ENCODE measurements at regions not wholly inside any gene's neighbourhood (a gene's known extent, or its start where the extent isn't known, plus 50 kb on each side); places are given as distances from the start of the nearest gene placed in this dataset.

DNA sequence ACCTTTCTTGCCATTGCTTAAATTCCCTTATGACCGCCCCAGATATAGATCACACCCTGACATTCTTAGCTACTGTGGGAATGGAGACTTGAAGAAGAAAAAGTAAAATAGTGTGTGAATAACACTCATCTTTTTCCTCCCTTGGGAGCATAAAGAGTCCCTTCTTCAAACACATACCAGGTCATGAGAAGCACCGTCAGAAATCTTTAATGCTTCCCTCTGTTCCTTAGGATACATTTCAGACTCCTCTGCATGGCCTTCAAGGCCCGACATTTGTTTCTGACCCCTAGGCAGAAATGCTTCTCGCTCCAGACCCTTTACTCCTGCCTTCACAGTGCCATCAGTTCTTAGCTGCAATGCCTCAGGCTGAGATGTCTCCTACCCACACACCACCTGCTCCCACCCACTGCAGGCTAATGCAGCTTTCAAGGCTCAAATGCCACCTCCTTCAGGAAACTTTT, 143.8 kb upstream of the IL12A start:
- DNase-seq (ENCODE audit: low read depth): no peak

DNA sequence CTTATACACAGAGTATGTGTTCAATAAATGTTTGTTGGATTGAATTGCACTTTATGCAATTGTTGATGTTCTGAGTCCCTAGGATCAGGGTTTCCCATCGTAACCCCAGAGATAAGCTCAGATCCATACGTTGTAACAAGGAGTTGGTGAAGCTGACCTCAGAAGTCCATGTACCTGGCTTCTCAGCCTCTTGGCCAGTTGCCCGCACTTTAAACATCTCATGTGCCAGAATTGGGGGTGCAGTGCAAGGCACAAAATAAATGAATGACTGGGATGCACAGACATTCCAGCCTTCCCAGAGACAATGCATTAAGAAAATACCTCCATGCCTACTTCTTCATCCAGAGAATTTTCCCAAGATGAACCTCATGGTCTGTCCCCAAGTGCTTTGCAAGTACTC, 142.9 kb upstream of the IL12A start:
- no peak for DNase-seq (ENCODE audit: low read depth)

DNA sequence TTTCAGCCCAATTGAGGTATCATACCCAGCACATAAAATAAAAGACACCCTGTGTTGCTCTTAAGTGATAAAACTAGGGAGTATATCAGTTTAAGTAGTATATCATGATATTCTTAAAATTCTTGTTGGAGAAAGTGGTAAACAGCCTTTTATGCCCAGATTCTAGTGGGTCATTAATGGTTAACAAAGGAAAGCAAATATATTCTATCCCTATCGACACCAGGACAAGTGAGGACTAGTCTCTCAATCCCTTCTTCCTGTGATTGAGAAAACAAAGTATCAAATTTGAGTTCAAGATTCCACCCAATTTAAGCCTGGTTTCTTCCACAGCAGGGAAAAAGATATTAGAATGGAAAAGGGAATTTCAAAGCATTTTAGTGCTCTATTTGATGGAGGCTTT, 142.4 kb upstream of the IL12A start:
- no peak for DNase-seq (ENCODE audit: low read depth)

DNA sequence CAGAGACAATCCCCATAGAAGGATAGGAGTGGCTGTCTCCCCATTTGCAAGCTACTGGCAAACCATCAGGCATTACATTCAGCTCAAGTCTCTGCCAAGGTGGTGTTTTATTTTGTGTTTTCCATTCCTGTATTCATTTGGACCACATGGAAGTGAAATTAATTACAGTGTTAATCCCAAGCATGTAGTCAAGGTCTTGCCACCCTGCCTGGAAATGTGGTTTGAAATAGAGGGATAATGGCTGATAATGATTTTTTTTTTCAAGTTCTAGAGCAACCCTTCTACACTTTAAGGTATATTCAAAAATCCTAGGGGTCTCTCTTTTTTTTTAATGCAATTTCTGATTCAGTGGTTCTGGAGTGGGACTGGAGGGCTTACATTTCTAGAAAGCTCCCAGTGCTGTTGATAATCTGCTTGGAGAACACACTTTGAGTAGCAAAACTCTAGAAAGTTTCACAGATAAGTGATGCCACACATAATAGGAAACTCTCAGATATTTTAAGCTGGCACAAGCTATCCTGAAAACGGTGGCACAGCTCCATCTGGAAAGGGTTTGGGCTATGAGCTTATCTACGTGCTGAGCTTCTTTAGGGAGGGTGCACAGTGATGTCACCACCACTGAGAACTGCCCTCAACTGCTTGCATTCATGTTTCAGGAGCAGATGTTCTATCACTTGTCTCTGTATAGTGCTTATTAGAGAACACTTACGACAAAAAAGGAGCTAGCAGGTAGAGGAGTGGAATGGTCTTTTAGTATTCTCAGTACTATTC, 140.1 kb upstream of the IL12A start:
- no peak for DNase-seq (ENCODE audit: low read depth)

DNA sequence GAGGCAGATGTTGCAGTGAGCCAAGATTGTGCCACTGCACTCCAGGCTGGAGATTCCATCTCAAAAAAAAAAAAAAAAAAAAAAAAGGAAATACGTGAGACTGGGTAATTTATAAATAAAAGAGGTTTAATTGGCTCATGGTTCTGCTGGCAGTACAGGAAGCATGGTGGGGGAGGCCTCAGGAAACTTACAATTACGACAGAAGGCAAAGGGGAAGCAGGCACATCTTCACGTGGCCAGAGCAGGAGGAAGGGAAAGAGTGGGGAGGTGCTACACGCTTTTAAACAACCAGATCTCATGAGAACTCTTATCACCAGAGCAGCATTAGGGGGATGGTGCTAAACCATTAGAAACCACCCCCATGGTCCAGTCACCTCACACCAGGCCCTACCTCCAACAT, 138.2 kb upstream of the IL12A start:
- no peak for DNase-seq (ENCODE audit: low read depth)

DNA sequence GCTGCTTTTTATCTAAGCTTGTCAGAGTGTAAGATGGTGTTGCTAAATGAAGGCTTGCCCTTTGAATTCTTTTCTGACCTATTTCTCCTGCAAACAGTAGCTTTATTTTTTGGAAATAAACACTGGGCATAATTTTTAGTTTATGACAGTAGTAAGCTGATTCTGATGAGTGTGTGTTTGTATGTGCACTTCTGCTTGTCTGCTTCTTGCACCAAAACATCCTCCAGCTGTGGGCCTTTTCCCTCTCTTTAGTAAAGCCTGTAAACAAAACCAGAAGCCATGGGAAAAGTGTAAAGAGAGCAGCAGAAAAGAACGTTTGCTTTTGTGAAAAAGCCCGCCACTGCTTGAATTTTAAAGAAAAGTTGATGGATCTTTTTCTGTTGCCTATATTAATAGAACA, 136.4 kb upstream of the IL12A start:
- no peak for DNase-seq (ENCODE audit: low read depth)

DNA sequence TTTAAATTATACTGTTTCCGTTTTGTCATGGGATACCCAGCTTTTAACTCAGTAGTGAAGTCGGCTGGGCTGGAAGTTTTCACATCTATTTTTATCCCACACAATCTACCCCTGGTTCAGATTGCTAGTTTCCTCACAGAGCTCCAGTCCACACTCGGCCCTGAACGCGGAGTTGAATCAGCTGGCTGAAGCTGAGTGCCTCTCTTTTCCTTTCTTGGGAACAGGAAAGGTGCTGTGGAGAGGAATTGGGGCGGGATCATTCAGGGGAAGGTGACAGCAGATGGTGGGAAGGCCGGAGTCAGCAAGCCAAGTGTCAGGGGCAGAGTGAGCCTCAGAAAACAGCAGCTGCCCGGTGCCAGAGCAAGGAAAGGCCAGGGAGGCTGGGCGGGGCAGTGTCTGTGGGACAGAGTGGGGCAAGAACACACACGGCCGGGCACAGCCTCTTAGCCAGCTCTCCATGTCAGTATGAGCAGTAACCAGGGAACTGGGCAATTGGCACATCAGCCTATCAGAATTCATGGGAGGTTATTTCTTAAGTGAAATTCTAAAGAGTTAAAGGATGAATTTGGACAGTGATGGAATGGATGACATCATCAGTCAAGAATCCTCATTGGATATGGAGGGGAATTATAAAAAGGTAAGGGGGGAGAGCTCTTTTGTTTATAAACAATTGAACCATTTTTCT, 135.7 kb upstream of the IL12A start:
- no peak for DNase-seq (ENCODE audit: low read depth)

DNA sequence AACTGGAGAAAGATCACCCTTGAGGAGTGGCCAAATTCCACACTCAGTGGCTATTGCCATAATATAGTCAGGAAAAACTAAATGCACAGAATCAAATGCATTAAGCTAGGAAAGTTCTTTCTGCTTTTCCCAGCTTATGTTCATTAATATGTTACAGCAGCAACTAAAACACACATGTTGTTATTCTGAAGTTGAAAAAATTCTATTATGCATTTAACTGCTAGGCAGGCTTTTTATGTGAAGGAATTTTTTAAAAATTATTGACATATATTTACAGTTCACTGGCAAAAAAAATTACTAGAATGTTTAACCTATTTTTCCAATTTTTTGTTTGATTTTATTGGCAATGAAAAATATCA, 135.2 kb upstream of the IL12A start:
- no peak for DNase-seq (ENCODE audit: low read depth)

DNA sequence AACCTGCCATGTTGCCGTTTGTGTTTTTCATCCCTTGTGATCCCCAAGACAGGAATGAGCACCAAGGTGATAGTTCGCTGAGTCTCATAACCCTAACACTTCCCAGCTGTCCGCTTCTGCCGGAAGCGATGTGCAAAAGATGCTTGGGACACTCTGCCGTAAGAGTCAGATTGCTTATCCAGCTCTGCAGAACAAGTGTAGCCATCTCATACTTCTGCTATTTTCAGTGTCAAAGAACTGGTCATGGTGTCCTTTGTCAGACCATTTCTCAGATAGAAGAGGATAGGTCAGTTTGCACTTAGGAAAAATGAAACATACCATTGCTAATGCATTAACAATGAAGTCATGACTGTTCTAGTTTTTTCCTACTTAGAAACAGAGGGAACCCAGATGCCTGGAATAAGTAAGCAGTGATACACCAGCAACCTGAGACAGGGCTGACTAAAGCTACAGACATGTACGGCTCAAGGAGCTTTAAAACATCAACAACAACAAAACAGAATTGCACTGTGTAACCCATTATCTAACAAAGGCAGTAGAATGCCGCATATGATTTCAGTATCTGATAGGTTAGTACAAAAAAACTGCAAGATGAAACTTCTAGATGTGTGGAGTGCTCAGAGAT, 134.0 kb upstream of the IL12A start:
- DNase-seq (ENCODE audit: low read depth): no peak

DNA sequence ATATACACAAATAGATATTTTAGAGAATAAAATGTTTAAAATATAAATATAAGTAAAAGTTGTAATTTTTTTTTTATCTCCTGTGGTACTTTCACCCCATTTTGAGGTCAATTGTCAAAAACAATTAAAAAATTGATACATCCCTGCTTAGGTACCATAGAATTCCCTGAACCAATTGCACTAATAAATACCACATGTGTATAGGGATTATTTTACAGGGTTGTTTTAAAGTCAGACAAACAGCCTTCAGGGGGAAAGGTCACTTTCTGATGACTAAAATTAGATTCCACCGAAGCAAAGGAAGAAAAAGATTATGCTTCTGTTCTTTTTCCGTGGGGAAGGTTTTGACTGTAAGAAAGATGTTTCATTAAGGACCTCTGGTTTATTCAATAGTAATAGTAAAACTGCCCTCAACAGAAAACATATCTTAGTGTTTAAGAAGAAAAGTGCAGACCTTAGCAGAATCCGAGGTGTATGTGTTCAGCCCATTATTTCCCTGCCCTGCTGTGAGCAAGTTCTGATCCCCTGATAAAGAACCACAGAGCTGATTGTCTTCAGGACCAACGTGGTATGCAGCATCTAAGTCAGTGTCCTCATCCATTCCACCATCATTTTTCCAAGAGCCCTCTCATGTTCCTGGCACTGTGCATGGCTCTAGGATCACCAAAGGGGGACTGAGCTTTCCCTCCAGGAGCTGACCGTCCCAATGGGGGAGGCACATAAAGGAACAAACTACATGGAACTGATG, 132.9 kb upstream of the IL12A start:
- DNase-seq (ENCODE audit: low read depth): no peak

DNA sequence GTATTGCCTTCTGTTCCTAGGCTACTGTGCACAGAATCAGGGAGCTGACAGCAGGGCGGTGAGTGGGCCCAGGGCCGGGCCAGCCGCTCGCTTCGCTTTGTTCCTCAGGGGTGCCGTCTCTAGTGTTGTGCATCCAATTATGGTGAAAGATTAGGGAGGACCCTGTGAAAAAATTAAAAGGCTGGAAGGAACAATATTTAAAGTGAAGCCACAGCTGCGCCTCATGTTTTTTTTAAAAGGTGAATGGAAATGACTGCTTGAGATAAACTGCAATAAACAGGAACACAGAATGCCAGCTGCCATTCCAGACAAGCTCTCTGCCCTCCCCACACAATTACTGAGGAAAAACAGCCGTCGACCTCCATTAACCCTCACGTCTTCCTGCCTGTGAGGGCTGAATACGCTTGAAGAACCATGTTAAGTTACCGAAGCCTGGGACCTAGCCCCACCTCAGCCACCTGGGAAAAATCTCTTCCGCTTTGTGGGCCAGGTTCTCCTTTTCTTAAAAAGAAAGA, 132.0 kb upstream of the IL12A start:
- DNase-seq (ENCODE audit: low read depth): no peak

DNA sequence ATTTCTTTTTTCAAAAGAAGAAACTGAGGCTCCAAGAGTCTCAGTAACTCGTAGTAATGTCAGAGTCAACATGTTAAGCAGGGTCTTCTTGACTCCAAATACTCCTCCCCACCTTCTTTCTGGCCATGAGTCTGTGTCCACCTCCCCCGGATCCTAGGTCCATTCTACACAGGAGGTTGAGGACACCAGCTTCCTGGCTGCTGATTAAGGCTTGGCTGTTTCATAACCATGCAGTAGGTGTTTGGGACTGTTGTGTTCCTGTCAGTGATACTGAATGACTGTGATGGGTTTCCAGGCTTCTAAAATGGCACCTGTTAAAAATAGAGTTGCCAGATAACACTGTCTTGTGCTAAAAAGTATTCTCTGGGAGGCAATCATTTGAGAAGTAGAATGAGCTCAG, 130.8 kb upstream of the IL12A start:
- DNase-seq (ENCODE audit: low read depth): no peak

DNA sequence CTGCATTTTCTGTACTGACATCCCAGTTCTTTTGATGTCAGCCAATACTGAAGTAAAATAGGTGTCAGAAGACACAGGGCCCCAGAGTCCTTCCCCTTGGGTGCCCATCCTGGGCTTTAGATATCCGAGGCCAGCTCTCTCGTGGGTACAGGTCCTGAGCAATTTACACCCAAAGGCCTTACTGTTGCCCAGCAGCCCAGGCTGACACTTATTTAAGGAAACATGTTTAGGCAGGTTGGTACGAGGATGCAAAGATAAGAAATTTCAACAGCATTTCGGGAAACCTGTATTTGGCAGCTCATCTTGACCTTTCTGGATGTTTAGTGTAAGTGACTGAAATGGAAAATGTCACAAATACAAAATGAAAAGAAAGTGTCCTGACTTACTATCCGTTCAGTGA, 130.0 kb upstream of the IL12A start:
- no peak for DNase-seq (ENCODE audit: low read depth)

DNA sequence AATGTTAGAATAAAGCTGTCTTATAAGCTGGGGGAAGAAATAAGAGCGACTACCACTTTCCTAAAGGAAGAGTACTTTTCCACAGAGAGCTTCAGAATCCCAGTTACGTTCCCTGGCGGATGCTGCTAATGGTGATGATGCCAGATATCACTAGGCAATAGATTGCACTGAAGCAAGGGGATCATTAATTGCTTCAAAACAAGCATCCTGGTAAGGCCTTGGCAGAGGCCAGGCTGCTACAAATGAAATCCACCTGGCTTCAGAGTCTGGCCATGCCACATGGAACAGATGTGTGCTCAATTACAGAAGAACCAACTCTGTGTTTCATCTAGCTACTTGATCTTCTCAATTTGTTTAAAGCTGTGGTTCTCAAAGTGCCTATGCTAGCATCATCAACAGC, 129.2 kb upstream of the IL12A start:
- no peak for DNase-seq (ENCODE audit: low read depth)

DNA sequence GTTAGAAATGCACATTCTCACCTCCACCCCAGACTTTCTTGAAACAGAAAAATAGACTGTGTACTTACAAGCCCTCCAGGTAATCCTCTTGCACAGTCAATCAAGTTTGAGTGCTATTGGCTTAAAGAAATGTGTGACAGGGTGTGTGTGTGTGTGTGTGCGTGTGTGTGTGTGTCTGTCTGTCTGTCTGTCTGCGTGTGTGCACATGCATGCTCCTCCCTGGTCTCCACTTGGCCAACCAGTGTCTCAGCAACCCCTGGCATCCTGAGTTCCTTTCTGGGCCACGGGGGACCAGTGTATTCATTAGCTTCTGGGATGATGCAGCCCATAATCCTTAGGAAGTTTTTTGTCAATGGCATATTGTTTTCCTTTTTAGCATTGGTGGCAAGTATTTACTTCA, 128.8 kb upstream of the IL12A start:
- no peak for DNase-seq (ENCODE audit: low read depth)

DNA sequence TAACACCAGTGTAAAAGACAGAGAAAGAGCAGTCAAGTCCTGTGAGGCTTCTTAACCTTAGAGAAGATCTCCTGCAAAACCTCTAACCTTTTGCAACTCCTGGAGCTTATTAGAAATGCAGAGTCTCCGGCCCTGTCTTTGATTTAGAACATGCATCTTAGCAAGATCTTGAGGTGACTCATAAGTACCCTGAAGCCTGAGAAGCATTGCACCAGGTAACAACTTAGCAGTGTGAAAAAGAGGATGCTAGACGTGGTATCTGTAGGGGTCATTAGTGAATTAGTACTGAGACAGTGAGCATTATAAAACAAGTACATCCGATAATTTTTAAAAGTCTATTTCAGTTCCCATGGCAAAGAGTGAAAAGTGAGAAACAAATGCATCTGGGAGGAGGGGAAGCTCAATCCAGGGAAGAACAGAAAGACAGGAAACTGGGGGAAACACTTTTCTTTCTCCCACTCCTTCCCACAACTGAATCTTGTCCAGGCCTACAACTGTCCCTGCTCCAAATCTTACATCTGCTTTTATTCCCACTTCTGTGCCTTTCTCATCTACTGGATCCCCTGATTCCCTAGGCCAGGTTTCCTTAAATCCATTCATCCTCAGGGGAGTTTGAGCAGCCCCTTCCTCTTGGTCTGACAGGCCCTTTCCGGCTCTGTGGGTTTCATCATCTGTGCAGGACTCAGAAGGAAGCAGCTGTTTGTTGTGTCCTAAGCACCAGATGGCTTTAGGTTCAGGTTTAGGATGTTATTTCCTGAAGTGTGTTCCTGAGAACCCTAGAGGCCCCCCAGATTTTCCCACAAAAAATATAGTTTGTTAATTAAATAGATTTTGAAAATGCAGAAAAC, 128.1 kb upstream of the IL12A start:
- DNase-seq (ENCODE audit: low read depth): no peak

DNA sequence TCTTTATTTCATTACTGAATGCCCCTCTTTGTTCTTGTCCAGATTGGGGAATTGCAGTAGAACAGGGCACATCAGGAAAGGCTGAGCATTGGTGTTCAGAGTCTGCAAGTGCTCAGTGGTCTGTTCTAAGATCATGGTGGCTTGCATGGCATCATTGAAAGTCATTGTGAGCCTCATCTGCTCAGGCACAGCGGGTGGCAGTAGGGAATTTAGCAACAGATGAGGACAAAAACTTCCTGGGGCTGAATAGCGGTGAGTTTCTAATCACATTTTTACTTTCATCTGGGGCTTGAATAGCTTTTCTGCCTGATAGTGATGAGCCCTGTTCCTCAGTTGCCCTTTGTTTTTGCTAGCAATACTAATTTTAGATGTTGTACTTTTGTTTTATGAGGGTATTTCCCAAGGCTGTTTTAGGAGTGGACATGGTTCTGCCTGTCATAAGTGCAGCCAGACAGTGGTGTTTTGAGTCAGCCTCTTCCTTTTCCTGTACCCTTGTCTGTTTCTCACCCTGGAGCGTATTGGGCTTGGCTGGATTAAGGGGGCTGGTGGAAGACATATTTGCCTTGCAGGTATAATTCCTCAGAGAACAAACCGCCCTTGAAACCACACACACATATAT, 127.2 kb upstream of the IL12A start:
- no peak for DNase-seq (ENCODE audit: low read depth)

DNA sequence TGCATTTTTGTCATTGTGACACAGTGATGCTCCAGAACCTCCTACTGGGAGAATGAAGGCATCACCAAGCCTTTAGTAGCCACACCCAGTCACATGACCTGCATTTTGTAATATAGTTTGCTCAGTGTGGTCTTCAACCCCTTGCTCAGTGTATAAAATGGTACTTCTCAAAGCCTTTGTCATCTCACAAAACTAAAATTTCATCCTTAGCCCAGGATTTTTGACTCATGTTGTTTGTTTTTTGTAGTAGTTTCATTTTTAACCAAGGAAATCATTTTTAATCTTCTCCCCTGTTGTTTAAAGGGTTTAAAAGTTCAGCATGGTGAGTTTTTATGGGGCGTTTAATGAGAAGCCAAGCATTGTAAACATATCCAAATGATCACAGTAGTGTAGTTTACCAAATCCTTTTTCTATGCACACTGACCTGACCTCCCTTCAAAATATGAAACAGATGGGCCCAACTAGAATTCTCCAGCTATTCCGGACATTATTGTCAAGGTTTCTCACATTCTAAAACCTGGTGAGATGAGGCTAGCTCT, 123.5 kb upstream of the IL12A start:
- DNase-seq (ENCODE audit: low read depth): no peak

DNA sequence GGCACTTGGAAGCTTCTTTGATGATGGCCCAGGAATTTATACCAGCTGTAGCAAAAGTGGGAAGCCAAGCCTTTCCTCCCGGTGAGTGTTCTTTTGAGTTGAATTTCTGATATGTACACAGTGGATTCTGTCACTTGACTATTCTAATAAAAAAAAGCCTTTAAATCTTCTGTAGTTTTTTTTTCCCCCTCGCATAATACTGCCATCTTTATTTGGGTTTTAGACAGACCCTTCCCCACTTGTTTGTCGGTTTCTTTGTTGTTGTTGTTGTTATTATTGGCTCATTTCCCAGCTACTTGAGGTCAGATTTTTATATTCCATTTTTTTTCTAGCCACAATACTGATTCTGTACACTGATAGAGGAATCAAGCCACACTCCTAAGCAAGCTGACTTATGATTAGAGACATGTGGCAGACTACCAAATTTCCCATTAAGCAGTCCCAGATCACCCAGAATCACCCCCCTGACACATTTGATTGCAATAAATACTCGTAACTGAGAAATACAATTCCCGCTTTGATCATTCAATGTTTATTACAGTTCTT, 122.4 kb upstream of the IL12A start:
- no peak for DNase-seq (ENCODE audit: low read depth)

DNA sequence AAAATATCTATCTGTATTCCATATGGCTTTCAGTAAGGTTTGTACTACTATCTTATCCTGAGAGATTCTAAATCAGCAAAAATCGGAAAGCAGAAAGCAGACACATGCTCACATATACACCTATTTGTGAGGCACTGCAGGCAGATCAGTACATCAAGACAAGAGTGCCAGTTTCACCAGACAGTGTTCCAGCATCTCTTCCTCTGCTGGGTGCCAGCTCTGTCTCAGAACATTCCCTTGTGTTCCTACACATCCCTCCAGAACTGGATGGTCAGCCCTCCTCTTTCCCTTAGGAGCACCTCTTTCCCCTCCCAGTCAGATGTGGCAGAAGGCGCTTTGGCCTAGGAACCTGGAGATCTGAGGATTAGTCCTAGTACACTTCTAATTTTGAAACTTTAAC, 121.3 kb upstream of the IL12A start:
- no peak for DNase-seq (ENCODE audit: low read depth)

DNA sequence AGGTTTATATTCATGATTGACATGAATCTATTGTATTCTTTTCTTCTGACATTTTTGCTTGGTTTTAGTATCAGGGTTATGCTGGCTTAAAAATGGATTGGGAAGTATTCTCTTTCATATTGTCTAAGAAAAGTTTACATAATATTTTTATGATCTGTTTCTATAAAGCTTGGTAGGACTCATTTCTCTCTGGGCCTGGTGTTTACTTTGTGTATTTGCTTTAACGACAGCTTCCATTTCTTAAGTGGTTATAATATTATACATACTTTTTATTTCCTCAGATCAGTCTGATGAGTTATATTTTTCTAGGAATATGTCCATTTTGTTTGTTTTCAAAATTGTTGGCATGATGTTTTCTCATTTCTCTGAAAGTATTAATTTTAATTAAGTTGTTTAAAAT, 117.9 kb upstream of the IL12A start:
- no peak for DNase-seq (ENCODE audit: low read depth)

Measured in activated T-cell treated with anti-CD3 and anti-CD28 coated beads for 24 hours (primary cell).